DOHH2 (cell line): ENCODE measurements at regions not wholly inside any gene's neighbourhood (a gene's known extent, or its start where the extent isn't known, plus 50 kb on each side); places are given as distances from the start of the nearest gene placed in this dataset.

Source experiments
- CTCF ChIP-seq: fragments of 200-600 bp; sonication (generic); IDR thresholded peaks from one replicate; pipeline ENCODE4 v1.5.1; 2014; ENCODE audit warnings: antibody characterized with exemption, mild to moderate bottlenecking, low read depth, low read length; ENCODE audit not compliant: poor library complexity, severe bottlenecking
- EZH2phosphoT487 ChIP-seq: fragments of 200-600 bp; sonication (generic); IDR thresholded peaks from 2 replicates; pipeline ENCODE4 v1.6.1; 2017; ENCODE audit warnings: borderline replicate concordance, mild to moderate bottlenecking, antibody characterized with exemption, low read length, moderate library complexity, mixed read lengths

GRCh38 chr2:64295326-64296139 lies 151.3 kb upstream of the PELI1 start:
- no peak for TF ChIP-seq CTCF
- no peak for TF ChIP-seq EZH2phosphoT487
